ENCODE measurements at regions not wholly inside any gene's neighbourhood (a gene's known extent, or its start where the extent isn't known, plus 50 kb on each side); places are given as distances from the start of the nearest gene placed in this dataset.
"Not testable (repeated sequence)": the region's sequence is repeated elsewhere in the genome, so short reads cannot be mapped to it uniquely, and the experiment has no call there.

GRCh38 chr6:168841609-168842278, 400.8 kb downstream of the SMOC2 start:
- no peak for DNase-seq

GRCh38 chr6:168840932-168841331, 399.9 kb downstream of the SMOC2 start:
- DNase-seq = not testable (repeated sequence)

- DNase-seq = not testable (repeated sequence)
Observed at GRCh38 chr6:168840299-168840698, 399.3 kb downstream of the SMOC2 start.

GRCh38 chr6:168838037-168838399, 397.0 kb downstream of the SMOC2 start:
- DNase-seq = no peak

- no peak for DNase-seq
Observed at GRCh38 chr6:168837254-168838036, 396.5 kb downstream of the SMOC2 start.

GRCh38 chr6:168835991-168836390, 395.0 kb downstream of the SMOC2 start:
- DNase-seq = no peak

GRCh38 chr6:168834801-168835200, 393.8 kb downstream of the SMOC2 start:
- no peak for DNase-seq

GRCh38 chr6:168834042-168834587, 393.1 kb downstream of the SMOC2 start:
- DNase-seq = no peak

GRCh38 chr6:168828800-168829199, 387.8 kb downstream of the SMOC2 start:
- DNase-seq = no peak

GRCh38 chr6:168828035-168828434, 387.1 kb downstream of the SMOC2 start:
- DNase-seq = no peak

- DNase-seq = no peak
Observed at GRCh38 chr6:168827586-168827871, 386.5 kb downstream of the SMOC2 start.

- no peak for DNase-seq
Observed at GRCh38 chr6:168826726-168827585, 386.0 kb downstream of the SMOC2 start.

- DNase-seq = no peak
Observed at GRCh38 chr6:168826078-168826390, 385.1 kb downstream of the SMOC2 start.

- DNase-seq = no peak
Observed at GRCh38 chr6:168825226-168826077, 384.5 kb downstream of the SMOC2 start.

GRCh38 chr6:168823397-168824212, 382.6 kb downstream of the SMOC2 start:
- DNase-seq = no peak

- no peak for DNase-seq
Observed at GRCh38 chr6:168822376-168822775, 381.4 kb downstream of the SMOC2 start.

- DNase-seq = no peak
Observed at GRCh38 chr6:168819546-168819945, 378.6 kb downstream of the SMOC2 start.

GRCh38 chr6:168817558-168818159, 376.7 kb downstream of the SMOC2 start:
- no peak for DNase-seq

GRCh38 chr6:168815229-168815628, 374.2 kb downstream of the SMOC2 start:
- no peak for DNase-seq

- no peak for DNase-seq
Observed at GRCh38 chr6:168808232-168808631, 367.2 kb downstream of the SMOC2 start.

- no peak for DNase-seq
Observed at GRCh38 chr6:168804331-168804730, 363.3 kb downstream of the SMOC2 start.

All from CD4-positive, alpha-beta T cell treated with Interferon alpha-2 for 1 hour (primary cell).